Peyer's patch (tissue), 4 donors: ENCODE measurements at regions not wholly inside any gene's neighbourhood (a gene's known extent, or its start where the extent isn't known, plus 50 kb on each side); places are given as distances from the start of the nearest gene placed in this dataset.

ENCODE experiments used
- DNase-seq, 3 donors: peaks; one replicate each; pipeline ENCODE4 v3.0.0-alpha.2; 2017 to 2019
- H3K27ac ChIP-seq, 4 donors: fragments of 200-600 bp; sonication (generic); one replicate each; pipeline ENCODE4 v1.5.1; 2016 to 2019
- H3K27me3 ChIP-seq, 2 donors: fragments of 200-600 bp; sonication (generic); one replicate each; pipeline ENCODE4 v1.5.1; 2019
- H3K36me3 ChIP-seq, 3 donors: fragments of 200-600 bp; sonication (generic); one replicate each; pipeline ENCODE4 v1.5.1; 2016 to 2019
- H3K4me1 ChIP-seq, 4 donors: fragments of 200-600 bp; sonication (generic); one replicate each; pipeline ENCODE4 v1.5.1; 2016 to 2019
- H3K4me3 ChIP-seq, 4 donors: fragments of 200-600 bp; sonication (generic); 1 replicate in 3 of 4; 2 replicates in 1 of 4; pipeline ENCODE4 v1.5.1; 2016 to 2019; ENCODE audit warnings: mild to moderate bottlenecking in 1 of 4
- H3K9me3 ChIP-seq, 4 donors: fragments of 200-600 bp; sonication (generic); one replicate each; pipeline ENCODE4 v1.5.1; 2016 to 2019; ENCODE audit warnings: mild to moderate bottlenecking in 1 of 4
- POLR2A ChIP-seq, 2 donors: fragments of 450-650 bp; IDR thresholded peaks; one replicate each; pipeline ENCODE4 v1.5.1; 2017; ENCODE audit warnings: antibody characterized with exemption in 2 of 2, mild to moderate bottlenecking in 2 of 2, moderate library complexity in 2 of 2
- TF ChIP-seq, protein P1 (sequence below), 6 experiments: fragments of 450-650 bp in 4 of 6; fragments of 200-600 bp in 2 of 6; sonication (generic) in 1 of 6; IDR thresholded peaks; one replicate each; pipeline ENCODE4 v1.5.1; 2017 to 2019; ENCODE audit warnings: antibody characterized with exemption in 6 of 6, mild to moderate bottlenecking in 3 of 6, moderate library complexity in 1 of 6

DNA sequence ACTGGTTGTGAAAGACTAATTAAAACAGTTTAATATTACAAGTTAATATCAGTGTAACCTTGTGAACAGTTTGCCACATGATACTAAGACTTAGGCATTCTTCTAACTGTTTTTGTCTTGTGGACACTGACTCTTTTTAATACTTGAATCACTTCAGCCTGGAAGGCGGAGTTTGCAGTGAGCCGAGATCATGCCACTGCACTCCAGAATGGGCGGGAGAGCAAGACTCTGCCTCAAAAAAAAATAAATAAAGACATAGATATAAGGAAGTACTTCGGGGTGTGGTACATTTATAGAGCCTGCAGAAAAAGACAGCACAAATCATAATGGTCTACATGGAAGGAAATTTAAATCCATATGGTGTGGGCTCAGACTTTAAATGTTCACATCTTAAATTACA, 300.4 kb upstream of the NETO1 start:
- no peak for DNase-seq
- H3K4me1 ChIP-seq, result no peaks in the 10 kb centered on the region
- TF ChIP-seq POLR2A (IDR thresholded peaks at IDR 0.05), result no peak
- TF ChIP-seq, protein P1, sequence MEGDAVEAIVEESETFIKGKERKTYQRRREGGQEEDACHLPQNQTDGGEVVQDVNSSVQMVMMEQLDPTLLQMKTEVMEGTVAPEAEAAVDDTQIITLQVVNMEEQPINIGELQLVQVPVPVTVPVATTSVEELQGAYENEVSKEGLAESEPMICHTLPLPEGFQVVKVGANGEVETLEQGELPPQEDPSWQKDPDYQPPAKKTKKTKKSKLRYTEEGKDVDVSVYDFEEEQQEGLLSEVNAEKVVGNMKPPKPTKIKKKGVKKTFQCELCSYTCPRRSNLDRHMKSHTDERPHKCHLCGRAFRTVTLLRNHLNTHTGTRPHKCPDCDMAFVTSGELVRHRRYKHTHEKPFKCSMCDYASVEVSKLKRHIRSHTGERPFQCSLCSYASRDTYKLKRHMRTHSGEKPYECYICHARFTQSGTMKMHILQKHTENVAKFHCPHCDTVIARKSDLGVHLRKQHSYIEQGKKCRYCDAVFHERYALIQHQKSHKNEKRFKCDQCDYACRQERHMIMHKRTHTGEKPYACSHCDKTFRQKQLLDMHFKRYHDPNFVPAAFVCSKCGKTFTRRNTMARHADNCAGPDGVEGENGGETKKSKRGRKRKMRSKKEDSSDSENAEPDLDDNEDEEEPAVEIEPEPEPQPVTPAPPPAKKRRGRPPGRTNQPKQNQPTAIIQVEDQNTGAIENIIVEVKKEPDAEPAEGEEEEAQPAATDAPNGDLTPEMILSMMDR (IDR thresholded peaks at IDR 0.05), result no peak
- no peak overlapping the region for H3K4me3 ChIP-seq
- H3K36me3 ChIP-seq, result no peaks in the 10 kb centered on the region
- H3K27me3 ChIP-seq, result no peaks in the 10 kb centered on the region
- no peak overlapping the region for H3K27ac ChIP-seq
- H3K9me3 ChIP-seq, result peaks cover 0 to 4% (median 0%) of the 10 kb centered on the region in 4 donors

DNA sequence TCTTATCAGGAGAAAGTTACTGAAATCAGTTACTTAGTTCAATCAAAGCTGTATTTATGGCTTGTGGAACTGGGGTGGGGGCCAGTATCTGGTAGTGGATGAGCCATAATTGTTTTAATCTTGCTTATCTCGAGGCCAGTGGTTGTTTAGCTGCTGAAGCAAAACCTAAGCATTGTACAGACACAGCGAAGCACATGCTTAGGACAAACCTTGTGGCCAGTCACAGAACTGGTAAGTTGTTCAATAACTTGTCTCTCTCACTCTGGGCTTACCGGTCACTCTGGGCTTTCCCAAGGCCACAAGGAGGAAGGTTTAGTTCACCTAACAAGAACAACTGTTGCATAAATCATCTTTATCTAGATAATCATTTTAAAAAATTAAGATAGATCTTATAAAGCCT, 296.6 kb upstream of the NETO1 start:
- H3K4me1 ChIP-seq, result no peaks in the 10 kb centered on the region
- DNase-seq, result no peak
- TF ChIP-seq POLR2A (IDR thresholded peaks at IDR 0.05), result no peak
- TF ChIP-seq, protein P1 (IDR thresholded peaks at IDR 0.05), result no peak
- no peaks in the 10 kb centered on the region for H3K36me3 ChIP-seq
- H3K9me3 ChIP-seq, result peaks cover 0 to 4% (median 0%) of the 10 kb centered on the region in 4 donors
- H3K27ac ChIP-seq, result no peak overlapping the region
- H3K27me3 ChIP-seq, result no peaks in the 10 kb centered on the region
- no peak overlapping the region for H3K4me3 ChIP-seq

DNA sequence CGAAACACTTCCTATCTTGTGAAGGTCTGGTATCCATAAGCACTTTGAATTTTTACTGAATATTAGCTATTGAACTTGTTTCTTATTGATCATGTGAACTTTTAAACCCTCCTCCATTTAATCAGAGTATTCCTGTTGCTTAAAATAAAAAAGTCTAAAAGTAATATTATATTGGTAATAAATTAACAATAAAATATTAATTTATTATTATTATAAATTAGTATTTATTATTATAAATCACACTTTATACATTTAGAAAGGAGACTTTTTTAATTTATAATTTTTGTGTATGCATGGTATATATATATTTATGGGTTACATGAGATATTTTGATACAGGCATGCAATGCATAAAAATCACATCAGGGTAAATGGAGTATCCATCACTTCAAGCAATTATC, 295.4 kb upstream of the NETO1 start:
- DNase-seq, result no peak
- Histone ChIP-seq H3K27ac (no peak overlapping the region), H3K27me3 (no peaks in the 10 kb centered on the region), H3K4me1 (no peaks in the 10 kb centered on the region), H3K9me3 (peaks cover 0 to 4% (median 0%) of the 10 kb centered on the region in 4 donors), H3K36me3 (no peaks in the 10 kb centered on the region), H3K4me3 (no peak overlapping the region)
- no peak for TF ChIP-seq POLR2A (IDR thresholded peaks at IDR 0.05)
- TF ChIP-seq, protein P1 (IDR thresholded peaks at IDR 0.05), result no peak

DNA sequence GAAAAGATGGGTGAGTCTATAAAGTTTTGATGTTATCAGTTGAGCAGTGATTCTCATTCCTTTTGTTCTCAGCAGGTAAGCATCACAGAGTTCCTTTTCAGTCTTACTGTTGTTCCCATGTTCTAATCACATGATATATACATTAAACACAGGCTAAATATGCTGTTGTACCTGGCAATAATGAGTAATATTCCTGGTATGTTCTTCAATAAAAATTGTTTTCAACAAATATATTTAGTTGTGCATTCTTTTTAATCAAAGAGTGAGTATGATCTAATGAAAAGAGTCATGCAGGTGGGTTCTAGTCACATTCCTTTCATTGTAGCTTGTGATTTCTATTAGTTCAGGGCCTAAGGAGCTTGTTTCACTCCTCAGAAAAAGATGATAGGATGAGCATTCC, 288.3 kb upstream of the NETO1 start:
- TF ChIP-seq, protein P1 (IDR thresholded peaks at IDR 0.05), result no peak
- TF ChIP-seq POLR2A (IDR thresholded peaks at IDR 0.05), result no peak
- Histone ChIP-seq H3K4me1 (no peaks in the 10 kb centered on the region), H3K27ac (no peak overlapping the region), H3K9me3 (peaks cover 0 to 6% (median 0%) of the 10 kb centered on the region in 4 donors), H3K27me3 (no peaks in the 10 kb centered on the region), H3K4me3 (no peak overlapping the region), H3K36me3 (no peaks in the 10 kb centered on the region)
- no peak for DNase-seq

DNA sequence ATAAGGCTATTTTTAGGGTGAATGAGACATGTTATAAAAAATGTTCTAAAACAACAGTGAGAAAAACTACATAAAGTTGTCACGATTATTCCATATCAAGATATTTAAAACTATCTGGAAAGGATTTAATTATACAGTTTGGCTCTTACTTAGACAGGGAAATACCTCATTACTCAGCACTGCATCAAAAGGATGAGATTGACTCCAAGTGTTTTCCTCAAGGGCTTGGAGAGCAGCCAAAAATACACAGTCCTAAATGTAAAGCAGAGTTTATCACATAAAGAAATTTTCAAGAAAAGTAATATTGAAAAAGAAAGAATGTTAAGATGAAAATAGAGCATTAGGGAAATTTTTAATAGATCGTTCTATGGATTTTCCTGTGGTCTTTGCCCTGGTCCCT, 285.5 kb upstream of the NETO1 start:
- DNase-seq, result no peak
- Histone ChIP-seq H3K4me1 (no peaks in the 10 kb centered on the region), H3K27me3 (no peaks in the 10 kb centered on the region), H3K36me3 (no peaks in the 10 kb centered on the region), H3K4me3 (no peak overlapping the region), H3K9me3 (peaks cover 0 to 6% (median 0%) of the 10 kb centered on the region in 4 donors), H3K27ac (no peak overlapping the region)
- TF ChIP-seq POLR2A (IDR thresholded peaks at IDR 0.05), result no peak
- TF ChIP-seq, protein P1 (IDR thresholded peaks at IDR 0.05), result no peak

DNA sequence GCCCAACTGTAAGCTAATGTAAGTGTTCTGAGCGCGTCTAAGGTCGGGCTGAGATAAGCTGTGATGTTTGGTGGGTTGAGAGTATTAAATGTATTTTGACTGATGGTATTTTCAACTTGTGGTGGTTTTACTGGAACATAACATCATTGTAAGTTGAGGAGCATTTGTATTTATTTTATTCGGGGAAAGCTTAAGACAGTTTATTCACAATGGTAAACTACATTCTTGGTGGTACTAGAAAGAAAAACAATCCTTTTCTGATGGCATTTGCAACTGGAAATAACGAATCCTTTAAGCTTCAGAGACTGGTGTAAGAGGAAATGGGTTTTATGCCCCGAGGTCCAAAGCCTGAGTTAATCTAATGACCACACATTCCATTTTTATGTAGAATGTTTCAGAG, 283.3 kb upstream of the NETO1 start:
- no peak for TF ChIP-seq POLR2A (IDR thresholded peaks at IDR 0.05)
- no peak for DNase-seq
- Histone ChIP-seq H3K27ac (no peak overlapping the region), H3K27me3 (no peaks in the 10 kb centered on the region), H3K36me3 (no peaks in the 10 kb centered on the region), H3K4me3 (no peak overlapping the region), H3K9me3 (peaks cover 0 to 6% (median 0%) of the 10 kb centered on the region in 4 donors), H3K4me1 (no peaks in the 10 kb centered on the region)
